Muscle of arm (tissue), 1 donor: ENCODE measurements at regions not wholly inside any gene's neighbourhood (a gene's known extent, or its start where the extent isn't known, plus 50 kb on each side); places are given as distances from the start of the nearest gene placed in this dataset.
"Not testable (repeated sequence)": the region's sequence is repeated elsewhere in the genome, so short reads cannot be mapped to it uniquely, and the experiment has no call there.

Source experiments
- DNase-seq: peaks from one replicate; pipeline ENCODE4 v3.0.0-alpha.2; 2013

DNA sequence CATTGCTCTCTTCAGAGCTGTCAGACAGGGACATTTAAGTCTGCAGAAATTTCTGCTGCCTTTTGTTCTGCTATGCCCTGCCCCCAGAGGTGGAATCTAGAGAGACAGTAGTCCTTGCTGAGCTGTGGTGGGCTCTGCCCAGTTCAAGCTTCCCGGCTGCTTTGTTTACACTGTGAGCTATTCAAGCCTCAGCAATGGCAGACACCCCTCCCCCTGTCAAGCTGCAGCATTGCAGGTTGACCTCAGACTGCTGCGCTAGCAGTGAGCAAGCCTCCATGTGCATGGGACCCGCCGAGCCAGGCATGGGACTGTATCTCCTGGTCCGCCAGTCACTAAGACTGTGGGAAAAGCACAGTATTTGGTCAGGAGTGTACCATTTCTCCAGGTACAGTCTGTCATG is 53.6 kb upstream of the MAPK10 start:
- DNase-seq: not testable (repeated sequence)

DNA sequence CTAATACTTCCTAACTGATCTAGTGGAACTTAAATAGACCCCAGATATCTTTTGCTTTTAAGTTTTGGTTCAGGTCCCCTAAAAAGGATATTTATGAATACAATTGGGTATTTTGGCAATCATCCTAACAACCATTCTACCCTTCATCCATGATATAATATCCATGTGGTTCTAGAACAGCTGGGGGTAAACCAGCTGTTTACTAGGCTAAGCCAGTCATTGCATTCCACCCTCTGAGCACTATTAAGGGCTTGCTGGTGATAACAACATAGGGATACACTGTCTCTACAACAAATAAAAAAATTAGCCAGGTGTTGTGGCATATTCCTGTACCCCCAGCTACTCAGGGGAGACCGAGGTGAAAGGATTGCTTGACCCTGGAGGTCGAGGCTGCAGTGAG is 54.8 kb upstream of the MAPK10 start:
- no peak for DNase-seq

DNA sequence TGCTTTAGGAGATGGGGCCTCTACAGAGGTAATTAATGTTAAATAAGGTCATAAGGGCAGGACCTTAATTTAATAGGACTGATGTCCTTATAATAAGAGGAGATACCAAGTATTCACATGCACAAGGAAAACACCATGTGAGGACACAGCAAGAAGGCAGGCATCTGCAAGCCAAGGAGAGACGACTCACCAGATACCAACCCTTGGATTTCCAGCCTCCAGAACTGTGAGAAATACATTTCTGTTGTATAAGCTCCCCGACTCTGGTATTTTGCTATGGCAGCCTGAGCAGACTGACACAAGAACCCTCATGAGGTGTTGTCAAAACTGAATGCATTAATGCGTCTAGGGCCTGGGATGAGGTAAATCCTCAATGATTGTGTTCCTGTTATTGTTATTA is 56.2 kb upstream of the MAPK10 start:
- DNase-seq: no peak

DNA sequence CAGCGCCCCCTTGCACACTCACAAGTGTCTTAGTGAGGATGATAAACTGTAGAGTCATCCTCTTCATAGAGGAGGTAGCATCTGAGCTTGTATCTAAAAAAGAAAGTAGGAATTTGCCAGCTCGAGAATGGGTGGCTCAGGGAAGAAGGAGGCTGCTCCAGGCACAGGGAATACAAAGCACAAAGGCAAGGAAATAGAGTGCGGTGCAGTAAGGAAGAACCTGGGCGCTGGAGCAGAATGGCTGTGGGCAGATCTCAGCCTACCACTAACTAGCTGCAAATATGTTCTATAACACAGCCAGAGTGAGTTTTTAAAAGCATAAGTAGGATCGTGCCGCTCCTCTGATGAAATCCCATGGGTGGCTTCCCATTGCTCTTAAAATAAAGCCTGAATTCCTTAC is 61.6 kb upstream of the MAPK10 start:
- DNase-seq: no peak

DNA sequence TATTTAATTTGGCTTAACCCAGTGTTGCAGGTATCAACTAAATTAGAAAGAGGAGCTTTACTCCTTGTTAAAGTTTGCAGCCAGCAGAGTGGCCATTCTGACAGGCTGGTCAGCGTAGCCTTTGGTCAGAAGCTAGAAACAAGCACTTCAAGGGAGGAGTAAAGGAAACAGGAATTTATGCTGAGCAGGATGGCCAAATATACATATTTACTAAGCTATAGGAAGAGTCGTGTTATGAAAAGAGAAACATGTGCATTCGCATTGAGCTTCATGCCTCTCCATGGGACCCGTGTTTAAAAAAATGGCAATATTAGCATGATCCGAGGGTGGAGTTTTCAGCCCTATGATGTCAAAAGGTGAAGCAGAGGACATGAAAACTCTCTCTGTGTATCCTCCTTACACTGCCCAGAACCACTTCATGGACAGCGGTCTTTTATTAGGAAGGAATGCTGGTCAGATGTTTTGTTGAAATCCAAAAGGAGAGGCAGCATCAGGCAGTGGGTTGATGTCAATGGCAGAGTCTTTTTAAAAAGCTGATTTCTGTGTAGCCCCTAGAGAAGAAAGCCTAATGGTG is 71.8 kb upstream of the MAPK10 start:
- no peak for DNase-seq

DNA sequence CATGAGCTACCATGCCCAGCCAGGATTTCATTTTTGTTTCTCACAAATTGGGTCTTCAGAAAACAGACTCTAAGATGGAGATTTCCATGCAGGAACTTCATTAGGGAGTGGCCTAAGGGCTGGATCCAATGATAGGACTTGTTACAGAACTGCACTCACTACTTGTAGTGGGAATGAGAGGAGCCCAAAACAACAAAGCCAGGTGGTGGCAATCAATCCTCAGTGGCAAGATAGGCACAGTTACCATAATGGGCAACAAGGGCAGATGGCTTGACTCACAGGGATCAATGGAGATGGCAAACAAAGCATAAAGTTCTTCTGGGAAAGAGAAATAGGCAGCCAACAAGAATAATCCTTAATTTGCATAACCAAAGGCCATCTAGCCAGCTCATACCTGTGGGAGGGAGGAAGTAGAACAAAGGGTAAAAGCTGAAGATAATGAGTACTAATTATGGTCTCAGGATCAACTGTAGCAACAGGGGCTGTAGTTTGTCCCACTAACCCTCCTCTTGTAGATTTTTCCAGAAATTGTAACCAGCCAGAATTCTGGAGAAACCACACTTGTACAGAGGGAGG is 72.8 kb upstream of the MAPK10 start:
- no peak for DNase-seq

DNA sequence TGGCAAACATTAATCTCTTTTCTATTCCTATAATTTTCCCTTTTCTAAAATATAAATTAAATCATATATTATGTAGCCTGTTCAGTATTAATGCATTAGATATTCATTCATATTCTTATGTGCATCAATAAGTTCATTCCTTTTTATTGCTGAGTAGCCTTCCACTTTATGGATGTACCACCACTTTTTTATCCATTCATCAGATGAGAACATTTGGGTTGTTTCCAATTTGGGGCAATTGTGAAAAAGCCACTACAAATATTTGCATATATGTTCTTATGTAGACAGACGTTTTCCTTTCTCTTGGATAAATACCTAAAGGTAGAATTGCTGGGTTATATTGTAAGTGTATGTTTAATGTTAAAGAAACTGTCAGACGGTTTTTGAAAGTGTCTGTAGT is 79.4 kb upstream of the MAPK10 start:
- no peak for DNase-seq

DNA sequence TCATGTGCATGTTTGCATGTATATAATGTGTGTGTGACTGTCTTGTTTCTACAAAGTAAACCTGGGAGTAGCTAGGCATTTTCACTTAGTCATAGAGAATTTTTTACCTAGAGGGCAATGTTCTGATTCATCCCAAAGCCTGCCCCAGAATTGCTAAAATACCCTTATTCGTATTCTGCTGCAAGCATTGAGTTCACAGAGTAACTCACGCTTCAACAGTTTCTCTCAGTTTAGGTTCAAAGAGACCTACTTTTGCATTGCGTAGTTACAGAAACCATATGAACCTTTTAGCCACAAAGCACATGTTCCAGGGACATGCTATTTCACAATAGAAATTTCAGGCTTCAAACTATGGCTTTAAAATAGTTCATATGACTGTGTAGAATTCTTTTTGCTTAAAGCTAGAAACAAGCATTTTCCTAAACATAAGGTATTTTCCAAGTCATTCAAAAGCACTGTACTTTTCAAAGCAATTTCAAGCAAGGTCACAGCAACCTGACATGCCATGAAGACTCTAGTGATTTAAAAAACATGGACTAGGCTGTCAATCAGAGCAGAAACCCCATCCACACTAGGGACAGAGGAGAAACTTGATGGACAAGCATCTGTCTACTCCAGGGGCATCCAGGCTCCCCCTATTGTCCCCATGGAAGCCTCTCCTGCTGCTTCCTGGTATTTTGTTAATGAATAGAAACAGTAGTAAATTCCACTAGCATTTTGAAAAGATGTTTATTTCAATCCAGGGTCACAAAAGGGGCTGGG is 81.5 kb upstream of the MAPK10 start:
- no peak for DNase-seq

DNA sequence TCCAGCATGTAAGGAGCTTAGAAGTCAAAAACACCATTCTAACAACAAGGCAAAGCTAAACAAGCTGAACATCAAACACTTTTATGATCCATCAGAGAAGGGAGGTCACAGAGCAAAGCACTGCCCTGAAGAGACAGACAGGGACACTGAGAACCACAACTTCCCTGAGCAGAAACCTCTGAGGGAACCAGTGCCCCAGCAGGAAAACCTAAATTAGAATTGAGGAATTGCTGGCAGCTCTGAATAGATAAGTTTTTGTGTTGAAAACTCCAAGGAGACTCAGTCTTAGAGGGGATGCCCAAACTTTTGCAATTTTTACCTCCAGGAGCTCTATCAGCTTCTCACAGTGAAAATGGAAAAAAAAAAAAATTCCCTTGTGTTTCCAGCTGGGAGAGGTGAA is 83.0 kb upstream of the MAPK10 start:
- no peak for DNase-seq

DNA sequence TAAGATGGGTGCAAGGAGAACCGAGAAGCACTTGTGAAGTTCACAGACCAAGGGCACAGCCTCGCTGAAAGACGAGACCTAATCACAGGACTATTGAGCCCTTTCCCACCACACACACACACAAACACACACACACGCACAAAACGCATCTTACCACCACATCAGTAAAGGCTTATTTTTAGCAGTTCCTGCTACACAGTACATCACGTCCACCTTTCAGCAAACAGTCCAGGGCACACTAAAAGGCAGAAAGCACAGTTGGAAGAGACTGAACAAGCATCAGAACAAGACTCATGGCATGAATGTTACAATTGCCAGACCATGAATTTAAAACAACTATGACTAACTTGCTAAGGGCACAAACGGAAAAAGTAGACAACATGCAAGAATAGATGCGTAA is 83.6 kb upstream of the MAPK10 start:
- no peak for DNase-seq

DNA sequence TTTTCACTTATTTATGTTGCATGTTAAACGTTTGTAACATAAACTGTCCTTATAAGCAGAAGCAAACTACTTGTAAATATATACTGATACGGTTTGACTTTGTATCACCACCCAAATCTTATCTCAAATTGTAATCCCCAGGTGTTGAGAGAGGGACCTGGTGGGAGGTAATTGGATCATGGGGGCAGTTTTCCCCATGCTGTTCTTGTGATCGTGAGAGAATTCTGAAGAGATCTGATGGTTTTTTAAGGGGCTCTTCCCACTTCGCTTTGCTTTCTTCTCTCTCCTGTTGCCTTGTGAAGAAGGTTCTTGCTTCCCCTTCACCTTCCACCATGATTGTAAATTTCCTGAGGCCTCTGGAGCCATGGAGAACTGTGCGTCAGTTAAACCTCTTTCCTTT is 87.1 kb upstream of the MAPK10 start:
- no peak for DNase-seq

DNA sequence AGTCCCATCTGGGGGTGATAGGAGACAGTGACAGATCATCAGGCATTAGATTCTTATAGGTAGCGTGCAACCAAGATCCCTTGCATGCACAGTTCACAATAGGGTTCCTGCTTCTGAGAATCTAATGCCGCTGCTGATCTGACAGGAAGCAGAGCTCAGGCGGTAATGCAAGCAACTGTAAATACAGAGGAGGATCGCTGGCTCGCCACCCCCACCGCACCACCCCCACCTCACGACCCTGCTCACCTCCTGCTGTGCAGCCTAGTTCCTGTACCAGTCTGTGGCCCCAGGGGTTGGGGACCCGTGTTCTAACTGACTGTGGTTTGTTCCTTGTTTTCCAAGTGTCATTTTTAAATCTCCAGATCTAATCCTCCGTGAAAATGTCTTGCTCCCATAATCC is 89.0 kb upstream of the MAPK10 start:
- DNase-seq: no peak

DNA sequence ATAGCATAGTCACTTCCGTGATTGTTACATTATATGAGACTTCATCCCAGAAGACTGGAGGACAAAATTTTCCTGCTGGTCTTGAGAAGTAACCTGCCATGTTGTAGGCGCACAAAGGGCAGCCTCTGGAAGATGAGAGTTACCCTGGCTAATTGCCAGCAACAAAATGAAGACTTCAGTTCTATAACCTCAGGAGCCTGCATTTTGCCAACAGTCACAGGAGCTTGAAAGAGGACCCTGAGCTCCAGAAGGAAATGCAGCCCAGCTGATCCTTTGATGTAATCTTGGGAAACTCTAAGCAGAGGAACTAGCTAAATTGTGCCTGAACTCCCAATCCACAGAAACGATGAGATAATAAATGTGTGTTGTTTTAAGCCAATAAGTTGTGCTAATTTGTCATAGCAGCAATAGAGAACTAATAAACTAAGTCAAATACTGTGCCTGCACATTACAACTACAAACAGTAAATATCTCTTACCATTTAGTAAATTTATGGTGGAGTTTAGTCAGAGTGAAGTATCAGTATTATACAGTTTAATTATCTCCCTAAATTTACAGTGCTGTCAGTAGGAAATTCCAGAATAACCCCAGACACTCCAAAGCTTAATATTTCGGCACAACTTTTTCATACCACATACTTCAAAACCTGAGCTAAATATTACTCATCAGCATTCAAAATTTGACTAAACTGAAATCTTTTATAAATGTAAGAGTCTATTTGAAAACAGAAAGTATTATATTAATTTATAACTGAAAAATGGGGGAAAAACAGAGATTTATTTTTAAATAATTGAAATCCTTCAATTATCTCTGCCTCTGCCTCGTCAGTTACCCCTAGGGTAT is 90.1 kb upstream of the MAPK10 start:
- no peak for DNase-seq

DNA sequence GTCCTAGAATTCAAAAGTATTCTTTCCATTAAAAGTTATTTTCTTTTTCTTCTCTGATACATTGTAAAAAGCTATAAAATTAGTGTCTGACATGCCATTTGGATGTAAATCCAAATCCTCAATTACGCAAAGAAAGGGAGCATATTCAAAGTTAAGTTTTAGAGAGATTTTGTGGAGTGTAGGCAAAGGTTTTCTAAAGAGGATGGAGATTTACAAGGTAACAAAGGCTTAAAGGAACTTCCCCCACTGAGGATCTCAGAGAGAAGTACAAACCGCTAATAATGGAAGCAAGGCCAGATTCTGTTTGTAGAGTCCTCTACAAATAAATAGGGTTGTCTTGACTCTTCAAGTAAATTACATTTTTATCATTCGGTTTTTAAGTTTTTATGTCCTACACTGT is 91.0 kb upstream of the MAPK10 start:
- DNase-seq: no peak

DNA sequence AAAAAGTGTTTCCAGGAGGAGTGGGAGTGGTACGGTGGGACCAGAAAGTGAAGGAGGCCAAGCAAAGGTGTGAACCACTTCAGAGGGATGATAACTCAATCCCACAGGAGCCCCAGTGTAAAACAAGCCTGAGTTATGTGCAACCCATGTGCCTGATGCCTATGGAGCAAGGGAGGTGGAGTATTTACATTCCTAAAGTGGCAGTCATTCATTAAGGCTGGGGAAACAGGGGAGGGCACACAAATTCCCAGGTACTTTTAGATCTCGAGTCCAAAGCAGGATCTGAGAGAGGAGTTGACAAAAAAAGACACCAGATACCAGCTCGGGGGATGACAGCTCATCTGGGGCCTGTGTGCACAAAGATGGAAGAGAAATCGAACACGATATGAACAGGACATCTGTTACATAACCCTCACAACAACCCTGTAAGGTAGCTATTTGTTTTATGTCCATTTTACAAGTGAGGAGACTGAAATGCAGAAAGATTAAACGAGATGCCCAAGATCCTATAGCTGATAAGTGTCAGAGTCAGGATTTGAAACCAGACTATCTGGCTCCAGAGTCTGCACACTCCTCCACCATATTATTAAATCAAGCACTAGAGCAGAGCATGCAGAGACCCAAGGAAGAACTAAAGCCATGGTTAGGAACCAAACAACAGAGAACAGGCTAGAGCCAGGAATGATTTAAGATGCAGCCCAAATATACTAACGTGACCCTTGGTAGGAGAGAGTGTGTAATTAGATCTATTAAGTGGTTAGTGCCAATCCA is 91.9 kb upstream of the MAPK10 start:
- DNase-seq: no peak

DNA sequence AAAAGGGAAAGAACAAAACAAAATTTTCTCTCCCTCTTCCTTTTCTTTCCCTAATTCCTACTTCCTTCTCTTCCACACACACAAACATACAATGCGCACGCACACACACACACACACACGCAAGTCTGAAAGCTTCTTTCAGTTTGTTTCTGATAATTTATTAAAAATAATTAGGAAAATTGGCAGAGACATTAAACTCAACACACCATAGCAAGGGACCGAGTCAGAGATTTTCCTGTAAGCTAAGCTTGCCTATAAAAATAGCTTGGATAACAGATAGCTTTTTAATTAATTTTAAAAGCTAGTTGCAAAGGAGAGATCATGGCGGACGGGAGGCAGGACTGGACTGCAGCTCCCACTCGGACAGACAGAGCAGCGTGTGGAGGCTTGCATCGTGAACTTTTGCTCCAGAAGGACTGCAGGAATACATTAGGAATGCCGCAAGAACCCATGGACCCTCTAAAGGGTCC is 92.6 kb upstream of the MAPK10 start:
- no peak for DNase-seq

DNA sequence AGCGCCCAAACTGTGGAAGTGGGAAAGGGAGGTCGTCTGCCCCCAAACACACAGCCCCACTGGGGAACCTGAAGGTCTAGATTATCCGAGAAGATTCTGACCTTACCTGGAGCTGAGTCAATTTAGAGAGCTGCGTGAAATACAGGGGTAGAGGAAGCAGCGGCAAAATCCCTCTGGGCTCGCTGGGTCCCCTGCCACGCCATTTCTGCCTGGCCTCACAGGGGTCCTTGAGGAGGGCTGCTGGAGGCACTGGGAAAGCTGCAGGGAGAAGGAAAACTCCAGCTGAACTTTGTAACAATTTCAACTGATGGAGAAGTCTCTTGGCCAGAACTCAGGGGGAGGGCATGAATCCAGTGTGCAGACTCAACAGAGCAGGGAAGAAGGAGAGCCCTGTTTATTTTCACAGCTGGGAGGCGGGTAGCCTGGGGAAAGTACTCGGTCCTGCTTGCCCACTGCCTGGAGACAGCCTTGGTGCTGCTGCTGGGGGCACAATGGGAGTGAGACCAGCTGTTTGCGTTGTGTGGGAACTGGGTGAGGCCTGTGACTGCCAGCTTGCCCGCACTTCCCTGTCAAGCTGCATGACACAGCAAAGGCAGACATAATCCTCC is 93.2 kb upstream of the MAPK10 start:
- no peak for DNase-seq

DNA sequence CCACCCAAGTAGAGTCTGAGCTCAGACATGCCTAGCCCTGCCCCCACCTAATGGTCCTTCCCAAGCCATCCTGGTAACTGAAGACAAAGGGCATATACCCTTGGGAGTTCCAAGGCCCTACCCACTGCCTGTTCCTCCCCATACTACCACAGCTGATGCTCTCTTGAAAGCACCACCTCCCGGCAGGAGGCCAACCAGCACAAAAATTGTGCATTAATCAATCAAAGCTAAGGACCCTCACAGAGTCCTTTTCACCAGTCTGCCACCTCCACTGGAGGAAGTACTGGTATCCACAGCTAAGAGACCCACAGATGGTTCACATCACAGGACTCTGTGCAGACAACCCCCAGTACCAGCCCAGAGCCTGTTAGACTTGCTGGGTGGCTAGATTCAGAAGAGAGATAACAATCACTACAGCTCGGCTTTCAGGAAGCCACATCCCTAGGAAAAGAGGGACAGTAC is 93.8 kb upstream of the MAPK10 start:
- not testable (repeated sequence) for DNase-seq

DNA sequence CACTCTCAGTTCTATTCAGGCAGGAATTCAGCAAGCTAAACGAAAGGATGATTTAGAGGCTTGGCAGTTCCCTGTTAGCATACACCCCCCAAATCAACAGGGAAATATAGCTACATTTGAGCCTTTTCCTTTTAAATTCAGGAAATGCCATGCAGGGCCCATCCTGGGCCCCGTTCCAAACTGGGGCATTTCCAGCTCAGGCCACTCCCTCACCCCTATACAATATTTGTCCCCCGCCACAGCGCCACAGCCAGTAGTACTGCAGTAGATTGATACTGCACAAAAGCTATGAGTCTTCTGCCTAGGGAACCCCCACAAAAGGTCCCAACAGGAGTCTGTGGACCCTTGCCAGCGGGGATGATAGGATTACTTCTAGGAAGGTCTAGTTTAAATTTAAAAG is 102.0 kb upstream of the MAPK10 start:
- DNase-seq: no peak

DNA sequence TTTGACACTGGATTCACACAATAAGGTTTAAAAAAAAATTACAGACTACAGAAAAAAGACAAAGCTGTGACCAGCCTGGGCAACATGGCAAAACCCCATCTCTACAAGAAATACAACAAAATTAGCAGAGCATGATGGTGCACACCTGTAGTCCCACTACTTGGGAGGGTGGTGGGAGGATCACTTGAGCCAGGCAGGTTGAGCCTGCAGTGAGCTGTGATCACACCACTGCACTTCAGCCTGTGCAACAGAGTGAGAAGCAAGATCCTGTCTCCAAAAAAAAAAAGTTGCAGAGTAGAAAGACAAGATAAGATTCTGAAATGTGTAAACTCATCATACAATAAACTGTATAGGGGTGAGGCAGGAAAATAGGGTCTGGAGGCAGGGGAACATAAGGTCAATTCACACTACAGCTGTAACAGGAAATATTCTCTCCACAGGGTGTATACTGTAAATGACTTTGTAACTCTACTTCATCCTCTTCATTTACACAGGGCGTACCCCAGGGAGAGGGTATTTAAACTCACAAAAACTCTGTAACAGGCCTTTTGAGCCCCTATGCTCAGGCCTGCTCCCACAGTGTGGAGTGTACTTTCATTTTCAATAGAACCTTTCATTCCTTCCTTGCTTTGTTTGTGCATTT is 112.6 kb upstream of the MAPK10 start:
- no peak for DNase-seq

DNA sequence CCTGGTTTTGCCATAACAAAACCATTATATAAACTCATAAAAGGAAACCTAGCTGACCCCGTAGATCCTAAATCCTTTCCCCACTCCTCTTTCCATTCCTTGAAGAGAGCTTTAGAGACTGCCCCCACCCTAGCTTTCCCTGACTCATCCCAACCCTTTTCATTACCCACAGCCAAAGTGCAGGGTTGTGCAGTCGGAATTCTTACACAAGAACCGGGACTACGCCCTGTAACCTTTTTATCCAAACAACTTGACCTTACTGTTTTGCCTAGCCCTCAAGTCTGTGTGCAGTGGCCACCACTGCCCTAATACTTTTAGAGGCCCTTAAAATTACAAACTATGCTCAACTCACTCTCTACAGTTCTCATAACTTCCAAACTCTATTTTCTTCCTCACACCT is 116.0 kb upstream of the PTPN13 start:
- DNase-seq: not testable (repeated sequence)
